ENCODE measurements at regions not wholly inside any gene's neighbourhood (a gene's known extent, or its start where the extent isn't known, plus 50 kb on each side); places are given as distances from the start of the nearest gene placed in this dataset.
A peak's percentile ranks its signal among the peaks of the same experiment; 100 is the strongest.
"Not testable (repeated sequence)": the region's sequence is repeated elsewhere in the genome, so short reads cannot be mapped to it uniquely, and the experiment has no call there.

DNA sequence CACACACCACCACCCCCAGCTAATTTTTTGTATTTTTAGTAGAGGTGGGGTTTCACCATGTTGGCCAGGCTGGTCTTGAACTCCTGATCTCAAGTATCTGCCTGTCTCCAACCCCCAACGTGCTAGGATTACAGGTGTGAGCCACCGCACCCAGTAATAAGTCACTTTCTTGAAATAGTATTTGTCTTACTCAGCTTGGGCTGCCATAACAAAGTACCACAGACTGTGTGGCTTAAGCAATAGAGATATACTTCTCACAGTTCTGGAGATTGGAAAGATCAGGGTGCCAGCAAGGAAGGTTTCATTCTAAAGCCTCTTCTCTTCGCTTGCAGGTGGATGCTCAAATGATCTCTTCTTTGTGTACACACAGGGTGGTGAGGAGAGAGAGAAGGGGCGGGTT is 99.8 kb downstream of the ARRDC3 start:
- no peak for DNase-seq

DNA sequence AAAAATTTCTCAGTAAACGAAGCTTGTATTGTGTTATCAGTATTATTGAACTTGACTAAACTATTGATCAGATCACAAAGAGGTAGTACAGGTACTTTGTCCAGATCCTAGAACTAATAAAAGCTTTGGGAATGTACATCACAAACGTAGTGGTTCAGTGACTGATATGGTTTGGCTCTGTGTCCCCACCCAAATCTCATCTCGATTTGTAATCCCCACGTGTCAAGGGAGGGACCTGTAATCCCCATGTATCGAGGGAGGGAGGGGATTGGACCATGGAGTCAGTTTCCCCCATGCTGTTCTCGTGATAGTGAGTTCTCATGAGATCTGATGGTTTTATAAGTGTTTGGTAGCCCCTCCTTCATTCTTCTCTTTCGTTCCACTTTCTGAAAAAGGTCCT is 100.9 kb downstream of the ARRDC3 start:
- no peak for DNase-seq

DNA sequence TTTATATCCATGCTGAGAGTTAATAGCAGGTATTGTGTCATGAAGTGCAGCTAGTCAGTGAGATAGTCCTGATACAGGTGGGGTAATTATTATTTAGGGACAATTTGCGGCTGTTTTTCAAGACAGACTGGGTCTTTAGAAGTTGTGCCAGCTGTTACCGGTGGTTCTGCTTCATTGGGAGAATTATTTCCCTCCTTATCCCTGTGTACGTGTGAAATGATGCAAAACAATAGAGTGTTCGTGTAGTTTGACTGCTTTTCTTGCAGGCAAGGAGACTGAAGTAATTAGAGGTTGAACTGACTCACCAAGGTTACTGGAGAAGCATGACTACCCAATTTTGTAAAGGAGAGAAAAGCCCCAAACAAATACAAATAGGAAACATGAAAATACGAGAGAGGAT is 101.7 kb downstream of the ARRDC3 start:
- no peak for DNase-seq

GRCh38 chr5:91280362-91281269 is 102.5 kb downstream of the ARRDC3 start:
- peak; percentile 97 for DNase-seq

DNA sequence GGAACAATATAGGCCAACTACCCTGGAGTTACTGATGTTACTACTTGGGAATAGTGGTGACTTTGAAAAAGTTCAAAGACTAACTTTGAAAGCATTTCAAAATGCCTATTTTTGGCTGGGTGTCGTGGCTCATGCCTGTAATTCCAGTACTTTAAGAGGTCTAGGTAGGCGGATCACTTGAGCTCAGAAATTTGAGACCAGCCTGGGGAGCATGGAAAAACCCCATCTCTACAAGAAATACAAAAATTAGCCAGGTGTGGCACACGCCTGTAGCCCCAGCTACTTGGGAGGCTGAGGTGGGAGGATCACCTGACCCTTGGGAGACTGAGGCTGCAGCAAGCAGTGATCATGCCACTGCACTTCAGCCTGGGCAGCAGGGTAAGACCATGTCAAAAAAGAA is 105.3 kb downstream of the ARRDC3 start:
- no peak for DNase-seq

DNA sequence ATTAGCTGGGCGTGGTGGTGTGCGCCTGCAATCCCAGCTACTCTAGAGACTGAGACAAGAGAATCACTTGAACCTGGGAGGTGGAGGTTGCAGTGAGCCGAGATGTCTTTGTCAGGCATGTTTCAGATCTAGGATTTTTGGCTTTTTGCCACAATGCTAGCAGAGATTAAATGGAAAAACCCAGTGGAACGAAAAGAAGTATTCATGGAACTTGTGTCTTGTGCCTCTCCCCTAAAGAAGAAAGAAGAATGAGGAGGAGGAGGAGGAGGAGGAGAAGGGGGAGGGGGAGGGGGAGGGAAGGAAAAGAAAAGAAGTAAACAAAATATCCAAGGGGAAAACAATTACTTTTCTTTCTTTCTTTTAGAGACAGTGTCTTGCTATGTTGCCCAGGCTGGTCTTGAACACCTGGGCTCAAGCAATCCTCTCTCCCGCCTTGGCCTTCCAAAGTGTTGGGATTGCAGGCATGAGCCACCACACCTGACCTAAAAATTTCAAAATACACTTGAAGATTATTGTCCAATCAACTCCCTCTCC is 106.0 kb downstream of the ARRDC3 start:
- no peak for DNase-seq

DNA sequence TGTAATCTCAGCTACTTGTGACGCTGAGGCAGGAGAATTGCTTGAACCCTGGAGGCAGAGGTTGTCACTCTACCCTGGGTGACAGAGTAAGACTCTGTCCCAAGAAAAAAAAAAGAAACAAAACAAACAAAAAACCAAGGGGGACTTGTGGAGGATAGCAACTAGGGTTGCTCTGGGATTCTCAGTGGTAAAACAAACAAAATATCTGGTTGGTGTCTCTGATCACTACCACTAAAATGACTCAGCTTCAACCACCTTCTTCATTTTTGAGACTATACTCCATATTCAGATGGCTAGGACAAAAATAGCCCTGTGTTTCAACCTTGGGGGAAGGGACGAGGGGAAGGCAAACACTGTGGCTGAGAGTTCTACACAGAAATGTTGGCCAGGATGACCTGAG is 110.3 kb downstream of the ARRDC3 start:
- DNase-seq = peak; percentile 69

DNA sequence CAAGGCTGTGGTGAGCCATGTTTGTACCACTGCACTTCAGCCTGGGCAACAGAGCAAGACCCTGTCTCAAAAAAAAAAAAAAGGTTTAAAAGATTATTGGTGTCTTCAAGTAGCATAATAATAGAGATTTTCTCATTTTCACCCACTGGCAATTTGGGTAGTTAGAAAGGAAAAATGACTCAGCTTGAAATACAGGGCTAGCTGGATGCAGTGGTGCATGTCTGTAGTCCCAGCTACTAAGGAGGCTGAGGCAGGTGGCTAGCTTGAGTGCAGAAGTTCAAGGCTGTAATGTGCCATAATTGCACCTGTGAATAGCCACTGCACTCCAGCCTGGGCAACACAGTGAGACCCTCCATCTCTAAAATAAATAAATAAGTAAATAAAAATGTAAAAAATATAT is 111.1 kb downstream of the ARRDC3 start:
- DNase-seq = no peak

DNA sequence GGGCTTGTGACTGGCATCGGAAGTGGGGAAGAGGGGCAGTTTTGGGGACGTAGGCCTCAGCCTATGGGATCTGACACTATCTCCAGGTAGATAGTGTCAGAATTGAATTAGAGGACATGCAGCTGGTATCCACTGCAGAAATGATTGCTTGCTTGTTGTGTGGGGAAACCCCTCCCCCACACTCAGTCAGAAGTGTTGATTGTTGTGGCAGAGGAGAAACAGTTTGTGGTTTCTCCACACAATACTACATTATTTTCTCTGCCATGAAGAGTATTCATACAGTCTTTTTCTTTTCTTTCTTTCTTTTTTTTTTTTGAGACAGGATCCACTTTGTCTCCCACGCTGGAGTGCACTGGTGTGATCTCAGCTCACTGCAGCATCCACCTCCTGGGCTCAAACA is 113.9 kb downstream of the ARRDC3 start:
- DNase-seq = no peak

- DNase-seq = peak; percentile 63
Observed at GRCh38 chr5:91266184-91266705, 116.9 kb downstream of the ARRDC3 start.

DNA sequence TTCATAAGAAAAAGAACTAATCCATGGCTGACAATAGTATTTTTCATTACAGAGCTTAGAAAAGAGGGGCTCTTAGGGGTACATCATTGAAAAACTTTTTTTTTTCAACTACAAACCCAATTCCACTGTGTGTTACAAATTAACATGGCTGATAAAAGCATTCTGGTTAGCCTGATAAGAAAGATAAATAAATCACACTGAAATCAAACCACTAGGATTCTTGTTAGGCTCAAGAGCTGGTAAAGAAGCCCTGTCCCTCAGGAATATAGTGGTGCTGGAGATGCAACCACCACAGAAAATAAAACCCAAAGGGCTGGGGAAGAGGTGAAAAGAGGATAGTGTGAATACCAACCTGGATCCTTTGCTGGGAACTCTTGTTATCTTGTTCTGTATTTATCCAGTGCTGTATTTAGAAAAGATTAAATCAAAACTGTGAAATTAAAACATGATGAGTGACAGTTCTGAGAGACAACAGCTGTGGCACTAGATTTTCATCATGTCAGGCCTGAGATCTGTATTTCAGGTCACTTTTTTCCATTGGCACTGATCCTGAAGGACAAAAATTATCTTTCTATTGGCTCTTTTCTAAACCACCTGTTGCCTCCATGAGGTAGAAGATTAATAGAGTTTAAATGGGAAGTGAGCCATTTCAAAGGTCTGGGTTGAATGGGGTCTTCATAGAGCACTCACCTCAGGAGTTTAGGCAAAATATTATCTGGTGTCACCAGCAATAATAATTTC is 118.6 kb downstream of the ARRDC3 start:
- DNase-seq = no peak

GRCh38 chr5:91263898-91264297 is 119.2 kb downstream of the ARRDC3 start:
- DNase-seq = no peak

- no peak for DNase-seq
Observed at GRCh38 chr5:91257301-91257700, 125.8 kb downstream of the ARRDC3 start.

DNA sequence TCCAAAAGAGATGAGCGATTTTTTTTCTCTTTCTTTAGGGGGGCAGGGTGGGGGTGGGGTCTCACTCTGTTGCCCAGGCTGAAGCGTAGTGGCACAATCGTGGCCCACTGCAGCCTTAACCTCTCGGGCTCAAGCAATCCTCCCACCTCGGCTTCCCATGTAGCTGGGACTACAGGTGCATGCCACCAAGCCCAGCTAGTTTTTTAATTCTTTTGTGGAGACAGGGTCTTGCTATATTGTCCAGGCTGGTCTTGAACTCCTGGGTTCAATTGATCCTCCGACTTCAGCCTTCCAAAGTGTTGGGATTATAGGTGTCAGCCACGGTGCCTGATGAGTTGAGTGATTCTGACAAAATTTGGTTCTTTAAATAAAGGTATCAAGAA is 127.0 kb downstream of the ARRDC3 start:
- no peak for DNase-seq

DNA sequence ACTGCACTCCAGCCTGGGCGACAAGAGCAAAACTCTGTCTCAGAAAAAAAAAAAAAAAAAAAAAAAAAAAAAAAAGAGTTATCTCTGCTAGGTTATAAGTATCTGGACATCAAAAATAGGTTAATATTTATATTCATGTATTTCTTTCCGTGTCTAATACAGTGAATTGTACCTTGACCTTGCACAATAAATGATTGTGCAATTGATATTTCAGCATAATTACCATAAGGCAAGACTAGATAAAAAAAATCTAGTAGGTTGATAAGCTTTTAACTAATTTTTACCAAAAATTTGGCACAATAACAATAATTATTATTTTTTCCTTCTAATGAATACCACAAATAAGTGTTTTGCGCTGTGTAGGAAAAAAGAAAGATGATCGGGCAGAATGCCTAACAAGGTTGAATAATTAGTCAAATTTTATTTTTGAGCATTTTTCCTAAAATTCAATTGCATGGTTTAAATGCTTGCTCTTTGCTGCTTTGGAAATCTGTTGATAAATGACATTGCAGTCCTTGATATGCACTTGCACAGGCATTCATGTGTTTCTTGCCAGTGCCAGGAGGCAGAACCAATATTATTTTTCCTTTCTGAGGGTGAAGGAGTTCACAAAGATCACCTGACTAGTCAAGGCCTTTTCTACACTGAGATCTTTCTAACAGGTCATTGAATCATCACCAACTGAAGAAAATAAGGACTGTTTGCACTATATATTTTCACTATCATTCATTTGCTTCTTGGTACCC is 127.5 kb downstream of the ARRDC3 start:
- no peak for DNase-seq

DNA sequence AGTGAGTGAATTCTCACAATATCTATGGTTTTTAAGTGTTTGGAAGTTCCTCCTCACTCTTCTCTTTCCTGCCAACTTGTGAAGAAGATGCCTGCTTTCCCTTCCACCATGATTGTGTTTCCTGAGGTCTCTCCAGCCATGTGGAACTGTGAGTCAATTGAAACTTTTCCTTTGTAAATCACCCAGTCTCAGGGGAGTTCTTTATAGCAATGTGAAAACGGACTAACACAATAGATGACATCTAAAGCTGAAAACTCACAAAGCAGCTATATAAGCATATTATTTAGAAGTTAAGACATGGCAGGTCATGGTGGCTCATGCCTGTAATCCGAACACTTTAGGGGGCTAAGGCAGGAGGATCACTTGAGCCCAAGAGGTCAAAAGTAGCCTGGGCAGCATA is 130.2 kb downstream of the ARRDC3 start:
- no peak for DNase-seq

DNA sequence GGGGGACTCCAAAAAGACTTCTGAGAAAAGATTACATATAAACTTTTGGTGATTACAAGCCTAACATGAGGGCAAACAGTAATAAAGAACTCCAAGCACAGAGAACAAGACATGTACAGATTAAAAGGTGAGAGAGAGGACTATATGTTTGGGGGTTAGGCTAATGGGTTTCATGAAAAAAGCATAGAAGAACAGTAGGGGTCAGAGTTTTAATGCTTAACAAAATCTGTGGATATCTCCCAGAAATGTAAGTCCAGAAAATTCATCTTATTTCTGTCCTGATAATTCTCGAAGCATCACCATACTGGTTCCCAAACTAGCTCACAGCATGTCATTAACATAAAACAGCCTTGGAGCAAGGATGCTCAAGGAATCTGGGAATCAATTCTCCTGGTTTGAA is 137.2 kb downstream of the ARRDC3 start:
- no peak for DNase-seq

DNA sequence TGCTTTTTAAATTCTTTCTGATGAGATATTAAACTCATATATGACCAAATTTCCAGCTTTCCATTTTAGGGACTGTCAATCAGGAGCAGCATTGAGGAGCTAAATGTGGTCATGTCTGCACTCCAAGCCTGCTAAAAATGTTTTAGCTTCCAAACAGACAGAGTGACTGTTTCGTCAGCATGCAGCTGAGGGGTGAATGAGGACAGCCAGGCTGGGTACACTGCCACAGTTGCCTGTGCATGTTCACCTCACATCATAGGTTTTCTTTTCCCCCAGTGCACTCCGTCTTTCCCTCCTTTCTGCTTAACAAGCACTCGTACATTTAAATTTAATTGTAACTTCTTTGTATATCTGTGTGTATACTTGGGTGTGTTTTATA is 138.1 kb downstream of the ARRDC3 start:
- no peak for DNase-seq

DNA sequence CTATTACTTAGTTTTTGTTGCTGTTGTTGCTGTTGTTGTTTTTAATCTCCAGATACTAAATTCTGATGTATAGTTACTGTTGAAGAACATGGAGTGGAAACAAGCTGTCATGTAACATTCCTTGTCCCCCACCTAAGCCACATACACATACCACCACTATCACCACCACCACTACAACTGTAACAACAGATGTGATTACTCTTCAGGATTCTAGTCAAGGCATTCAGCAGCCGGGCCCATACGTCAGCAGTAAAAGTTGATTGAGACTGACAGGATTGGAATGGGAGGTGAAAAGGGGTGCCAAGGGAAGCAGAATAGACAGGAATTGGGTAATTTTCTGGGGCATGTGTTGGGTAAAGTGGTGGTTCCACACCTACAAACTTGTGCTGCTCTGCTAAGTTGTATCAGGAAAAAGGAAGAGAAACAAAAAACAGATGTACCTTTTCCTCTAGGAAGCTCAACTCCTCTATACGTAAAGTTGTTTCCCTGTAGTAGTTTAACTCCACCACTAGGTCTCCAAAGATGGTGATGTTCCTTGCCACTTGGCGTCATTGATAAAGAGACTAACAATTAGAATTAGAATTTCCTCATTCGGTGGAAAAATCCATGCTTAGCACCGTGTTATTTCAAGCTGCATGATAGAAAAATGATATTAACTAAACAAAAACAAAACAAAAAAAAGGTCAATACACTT is 138.6 kb downstream of the ARRDC3 start:
- no peak for DNase-seq

GRCh38 chr5:91243852-91244251 is 139.3 kb downstream of the ARRDC3 start:
- DNase-seq = no peak

GRCh38 chr5:91243286-91243685 is 139.8 kb downstream of the ARRDC3 start:
- no peak for DNase-seq

GRCh38 chr5:91241460-91241859 is 141.7 kb downstream of the ARRDC3 start:
- not testable (repeated sequence) for DNase-seq

Measured in RPMI8226 (cell line).